H9 (cell line): ENCODE measurements at regions not wholly inside any gene's neighbourhood (a gene's known extent, or its start where the extent isn't known, plus 50 kb on each side); places are given as distances from the start of the nearest gene placed in this dataset.

Experiments used
- DNase-seq: peaks from one replicate; pipeline ENCODE4 v3.0.0-alpha.2; 2017
- H2AFZ ChIP-seq: one replicate; pipeline ENCODE4 v1.6.1; 2013; ENCODE audit warnings: mild to moderate bottlenecking, low read length, control low read depth, moderate library complexity
- H2AK5ac ChIP-seq: 2 replicates; pipeline ENCODE4 v1.6.1; 2013; ENCODE audit warnings: low read length, control low read depth, mixed read lengths; ENCODE audit not compliant: insufficient read length
- H2BK120ac ChIP-seq: one replicate; pipeline ENCODE4 v1.6.1; 2013; ENCODE audit warnings: low read depth, mild to moderate bottlenecking, low read length, control low read depth, inconsistent platforms; ENCODE audit not compliant: poor library complexity, severe bottlenecking
- H2BK12ac ChIP-seq: 2 replicates; pipeline ENCODE4 v1.6.1; 2013; ENCODE audit warnings: low read length, control low read depth, mixed read lengths, low read depth; ENCODE audit not compliant: insufficient read length
- H2BK15ac ChIP-seq: 2 replicates; pipeline ENCODE4 v1.6.1; 2013; ENCODE audit warnings: low read depth, low read length, control low read depth
- H2BK20ac ChIP-seq: one replicate; pipeline ENCODE4 v1.6.1; 2013; ENCODE audit warnings: low read depth, mild to moderate bottlenecking, low read length, control low read depth, inconsistent platforms; ENCODE audit not compliant: poor library complexity, severe bottlenecking
- H2BK5ac ChIP-seq: 2 replicates; pipeline ENCODE4 v1.6.1; 2013; ENCODE audit warnings: low read length, control low read depth, mixed read lengths; ENCODE audit not compliant: insufficient read length
- H3K14ac ChIP-seq: 2 replicates; pipeline ENCODE4 v1.6.1; 2013; ENCODE audit warnings: low read length, control low read depth; ENCODE audit not compliant: insufficient read depth
- H3K18ac ChIP-seq: 2 replicates; pipeline ENCODE4 v1.6.1; 2013; ENCODE audit warnings: low read depth, mild to moderate bottlenecking, mixed read lengths, low read length, control low read depth; ENCODE audit not compliant: insufficient read length
- H3K23ac ChIP-seq: 2 replicates; pipeline ENCODE4 v1.6.1; 2013; ENCODE audit warnings: low read length, control low read depth, mixed read lengths, low read depth; ENCODE audit not compliant: insufficient read length
- H3K23me2 ChIP-seq: 2 replicates; pipeline ENCODE4 v1.6.1; 2013; ENCODE audit warnings: low read depth, mild to moderate bottlenecking, mixed read lengths, low read length, control low read depth; ENCODE audit not compliant: insufficient read length, poor library complexity, severe bottlenecking
- H3K27ac ChIP-seq: 2 replicates; pipeline ENCODE4 v1.5.1; 2013; ENCODE audit warnings: low read length, control low read depth, mixed read lengths, low read depth; ENCODE audit not compliant: insufficient read length
- H3K27me3 ChIP-seq: 2 replicates; pipeline ENCODE4 v1.6.1; 2013; ENCODE audit warnings: low read length, control low read depth, inconsistent platforms; ENCODE audit not compliant: insufficient read depth
- H3K4ac ChIP-seq: 2 replicates; pipeline ENCODE4 v1.6.1; 2013; ENCODE audit warnings: low read depth, mild to moderate bottlenecking, control low read depth, inconsistent platforms, low read length, moderate library complexity
- H3K4me1 ChIP-seq: 2 replicates; pipeline ENCODE4 v1.6.1; 2013; ENCODE audit warnings: low read length, control low read depth, inconsistent platforms; ENCODE audit not compliant: insufficient read depth
- H3K4me2 ChIP-seq: 2 replicates; pipeline ENCODE4 v1.6.1; 2013; ENCODE audit warnings: low read length, control low read depth, mixed read lengths; ENCODE audit not compliant: insufficient read length, insufficient read depth
- H3K56ac ChIP-seq: 2 replicates; pipeline ENCODE4 v1.6.1; 2013; ENCODE audit warnings: low read depth, mild to moderate bottlenecking, mixed read lengths, low read length, control low read depth; ENCODE audit not compliant: insufficient read length
- H3K79me1 ChIP-seq: 2 replicates; pipeline ENCODE4 v1.6.1; 2013; ENCODE audit warnings: low read depth, mild to moderate bottlenecking, moderate library complexity, low read length, control low read depth, inconsistent platforms; ENCODE audit not compliant: insufficient read depth, poor library complexity, severe bottlenecking
- H3K79me2 ChIP-seq: 2 replicates; pipeline ENCODE4 v1.6.1; 2013; ENCODE audit warnings: low read length, control low read depth, inconsistent platforms; ENCODE audit not compliant: insufficient read depth
- H3K9ac ChIP-seq: 2 replicates; pipeline ENCODE4 v1.6.1; 2013; ENCODE audit warnings: low read length, control low read depth, mixed read lengths; ENCODE audit not compliant: insufficient read length; ENCODE audit errors: extremely low read depth
- H3K9me3 ChIP-seq: one replicate; pipeline ENCODE4 v1.6.1; 2013; ENCODE audit warnings: low read depth, low read length, inconsistent platforms; ENCODE audit not compliant: control insufficient read depth
- H3T11ph ChIP-seq: one replicate; pipeline ENCODE4 v1.6.1; 2013; ENCODE audit warnings: mild to moderate bottlenecking, low read length, control low read depth, inconsistent platforms
- H4K20me1 ChIP-seq: one replicate; pipeline ENCODE4 v1.6.1; 2013; ENCODE audit not compliant: control insufficient read depth, insufficient read length, insufficient read depth
- H4K5ac ChIP-seq: 2 replicates; pipeline ENCODE4 v1.6.1; 2013; ENCODE audit warnings: low read depth, mild to moderate bottlenecking, mixed read lengths, low read length, control low read depth; ENCODE audit not compliant: insufficient read length
- H4K8ac ChIP-seq: replicated peaks from 2 replicates; pipeline ENCODE4 v1.6.1; 2013; ENCODE audit warnings: low read length, control low read depth, mixed read lengths, low read depth; ENCODE audit not compliant: insufficient read length
- H4K91ac ChIP-seq: 2 replicates; pipeline ENCODE4 v1.6.1; 2013; ENCODE audit warnings: low read depth, mild to moderate bottlenecking, moderate library complexity, mixed read lengths, low read length, control low read depth; ENCODE audit not compliant: insufficient read length
- H3K27ac Mint-ChIP-seq, 3 experiments: 2 replicates in 2 of 3; 3 replicates in 1 of 3; pipeline ENCODE4 v1.8.0; 2020 to 2021; ENCODE audit warnings: mixed read lengths in 3 of 3, mild to moderate bottlenecking in 1 of 3, moderate library complexity in 1 of 3
- H3K27me3 Mint-ChIP-seq: 2 replicates; pipeline ENCODE4 v1.8.0; 2021; ENCODE audit warnings: low read depth, mild to moderate bottlenecking, moderate library complexity, mixed read lengths
- H3K36me3 Mint-ChIP-seq, 3 experiments: 2 replicates in 2 of 3; 3 replicates in 1 of 3; pipeline ENCODE4 v1.8.0; 2020 to 2021; ENCODE audit warnings: low read depth in 3 of 3, mixed read lengths in 3 of 3; ENCODE audit not compliant: insufficient read depth in 1 of 3
- H3K4me1 Mint-ChIP-seq, 2 experiments: 2 replicates each; pipeline ENCODE4 v1.8.0; 2020; ENCODE audit warnings: mixed read lengths in 2 of 2
- H3K4me3 Mint-ChIP-seq, 2 experiments: 2 replicates in 1 of 2; 3 replicates in 1 of 2; pipeline ENCODE4 v1.8.0; 2020 to 2021; ENCODE audit warnings: mild to moderate bottlenecking in 2 of 2, mixed read lengths in 2 of 2, moderate library complexity in 1 of 2
- H3K9me3 Mint-ChIP-seq, 2 experiments: 2 replicates in 1 of 2; 3 replicates in 1 of 2; pipeline ENCODE4 v1.8.0; 2020; ENCODE audit warnings: mild to moderate bottlenecking in 2 of 2, mixed read lengths in 2 of 2, moderate library complexity in 1 of 2
- TF ChIP-seq, protein P1 (sequence below): fragments of 200-600 bp; sonication (generic); conservative IDR thresholded peaks from 3 replicates; pipeline ENCODE4 v1.8.0; 2021; ENCODE audit warnings: antibody characterized with exemption, mild to moderate bottlenecking

DNA sequence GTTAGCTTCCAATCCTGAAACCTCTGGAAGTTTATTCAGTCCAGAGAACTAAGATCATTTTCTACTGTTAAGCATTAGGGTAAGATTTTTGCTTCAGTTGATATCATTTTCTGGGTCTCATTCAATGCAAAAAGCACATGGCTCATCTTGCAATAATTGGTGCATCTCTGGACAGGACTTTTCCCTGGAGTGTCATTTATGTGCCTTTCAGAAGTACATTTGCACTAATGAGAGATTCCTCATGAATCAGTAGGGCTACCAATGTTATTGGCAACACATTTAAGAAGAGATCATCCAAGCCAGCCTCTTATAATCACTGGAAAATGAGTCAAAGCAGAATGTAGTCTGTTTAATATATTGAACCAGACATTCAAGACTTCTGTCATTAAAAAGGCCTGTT lies 224.2 kb upstream of the CHRNA7 start:
- H4K8ac ChIP-seq = no peak overlapping the region
- DNase-seq = no peak
- TF ChIP-seq, protein P1, sequence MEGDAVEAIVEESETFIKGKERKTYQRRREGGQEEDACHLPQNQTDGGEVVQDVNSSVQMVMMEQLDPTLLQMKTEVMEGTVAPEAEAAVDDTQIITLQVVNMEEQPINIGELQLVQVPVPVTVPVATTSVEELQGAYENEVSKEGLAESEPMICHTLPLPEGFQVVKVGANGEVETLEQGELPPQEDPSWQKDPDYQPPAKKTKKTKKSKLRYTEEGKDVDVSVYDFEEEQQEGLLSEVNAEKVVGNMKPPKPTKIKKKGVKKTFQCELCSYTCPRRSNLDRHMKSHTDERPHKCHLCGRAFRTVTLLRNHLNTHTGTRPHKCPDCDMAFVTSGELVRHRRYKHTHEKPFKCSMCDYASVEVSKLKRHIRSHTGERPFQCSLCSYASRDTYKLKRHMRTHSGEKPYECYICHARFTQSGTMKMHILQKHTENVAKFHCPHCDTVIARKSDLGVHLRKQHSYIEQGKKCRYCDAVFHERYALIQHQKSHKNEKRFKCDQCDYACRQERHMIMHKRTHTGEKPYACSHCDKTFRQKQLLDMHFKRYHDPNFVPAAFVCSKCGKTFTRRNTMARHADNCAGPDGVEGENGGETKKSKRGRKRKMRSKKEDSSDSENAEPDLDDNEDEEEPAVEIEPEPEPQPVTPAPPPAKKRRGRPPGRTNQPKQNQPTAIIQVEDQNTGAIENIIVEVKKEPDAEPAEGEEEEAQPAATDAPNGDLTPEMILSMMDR = no peak

More for the DNA sequence above, 224.2 kb upstream of the CHRNA7 start:
- Histone ChIP-seq H2BK15ac (no peak overlapping the region), H2BK20ac (no peak overlapping the region), H3K79me1 (no peaks in the 10 kb centered on the region), H3K23ac (no peak overlapping the region), H2BK12ac (no peak overlapping the region), H4K5ac (no peak overlapping the region), H3K4me2 (no peak overlapping the region), H3K27me3 (no peaks in the 10 kb centered on the region), H3K4ac (no peak overlapping the region), H2AK5ac (no peak overlapping the region), H2AFZ (no peak overlapping the region), H3K9ac (no peak overlapping the region), H4K91ac (no peak overlapping the region), H2BK5ac (no peak overlapping the region), H3K79me2 (no peaks in the 10 kb centered on the region), H3K14ac (no peak overlapping the region), H3K27ac (no peak overlapping the region), H3K23me2 (no peaks in the 10 kb centered on the region), H3K56ac (no peak overlapping the region), H3K18ac (no peak overlapping the region), H3K4me1 (no peaks in the 10 kb centered on the region), H3T11ph (no peak overlapping the region), H3K9me3 (no peaks in the 10 kb centered on the region), H4K20me1 (no peaks in the 10 kb centered on the region), H2BK120ac (no peak overlapping the region)
- no peaks in the 10 kb centered on the region for H3K36me3 Mint-ChIP-seq
- no peaks in the 10 kb centered on the region for H3K27me3 Mint-ChIP-seq
- no peak overlapping the region for H3K27ac Mint-ChIP-seq
- H3K4me3 Mint-ChIP-seq = no peak overlapping the region
- H3K4me1 Mint-ChIP-seq = no peaks in the 10 kb centered on the region
- peaks cover 0 to 2% of the 10 kb centered on the region in 2 experiments; a peak in 3 of 5 replicates for H3K9me3 Mint-ChIP-seq
